GM21515 (cell line): ENCODE measurements at regions not wholly inside any gene's neighbourhood (a gene's known extent, or its start where the extent isn't known, plus 50 kb on each side); places are given as distances from the start of the nearest gene placed in this dataset.

Source experiments
- ATAC-seq: cut with Tn5 transposase; IDR thresholded peaks from one replicate; pipeline ENCODE4 v1.9.1; 2021; ENCODE audit not compliant: unreplicated experiment

DNA sequence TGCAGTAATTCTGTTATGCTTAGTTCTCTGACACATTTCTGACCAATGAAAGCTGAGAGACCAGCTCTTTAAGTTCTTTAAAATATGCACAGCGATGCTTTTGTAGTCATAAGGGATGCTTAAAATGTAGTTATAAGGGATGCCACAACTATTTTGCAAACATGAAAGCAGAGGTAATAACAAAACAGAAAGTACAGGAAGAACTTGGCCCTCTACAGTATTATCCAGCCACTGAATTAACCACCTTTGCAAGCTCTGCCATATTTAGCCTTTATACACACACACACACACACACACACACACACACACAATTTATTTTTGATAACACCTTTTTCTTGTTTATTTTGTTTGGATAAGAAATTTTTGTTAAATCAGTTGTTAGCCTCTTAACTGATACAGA lies 590.0 kb downstream of the FAT4 start:
- ATAC-seq: no peak

GRCh38 chr4:125911058-125911457 lies 596.3 kb downstream of the FAT4 start:
- ATAC-seq: no peak

DNA sequence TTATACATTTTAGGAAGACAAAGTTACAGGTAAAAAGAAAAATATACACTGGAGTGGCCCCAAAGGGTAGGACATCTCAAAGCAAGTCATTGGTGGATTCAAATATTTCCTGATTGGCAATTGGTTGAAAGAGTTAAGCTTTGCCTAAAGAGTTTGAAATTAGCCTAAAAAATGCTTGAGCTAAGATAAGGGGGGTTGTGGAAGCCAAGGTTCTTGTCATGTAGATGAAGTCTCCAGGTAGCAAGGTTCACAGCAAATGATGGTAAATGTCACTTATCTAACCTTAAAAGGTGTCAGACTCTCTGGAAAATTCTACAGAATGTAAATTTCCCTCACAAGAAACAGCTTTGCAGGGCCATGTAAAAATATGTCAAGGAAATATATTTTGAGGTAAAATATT lies 596.7 kb downstream of the FAT4 start:
- ATAC-seq: no peak

GRCh38 chr4:125917559-125917958 lies 602.8 kb downstream of the FAT4 start:
- no peak for ATAC-seq

DNA sequence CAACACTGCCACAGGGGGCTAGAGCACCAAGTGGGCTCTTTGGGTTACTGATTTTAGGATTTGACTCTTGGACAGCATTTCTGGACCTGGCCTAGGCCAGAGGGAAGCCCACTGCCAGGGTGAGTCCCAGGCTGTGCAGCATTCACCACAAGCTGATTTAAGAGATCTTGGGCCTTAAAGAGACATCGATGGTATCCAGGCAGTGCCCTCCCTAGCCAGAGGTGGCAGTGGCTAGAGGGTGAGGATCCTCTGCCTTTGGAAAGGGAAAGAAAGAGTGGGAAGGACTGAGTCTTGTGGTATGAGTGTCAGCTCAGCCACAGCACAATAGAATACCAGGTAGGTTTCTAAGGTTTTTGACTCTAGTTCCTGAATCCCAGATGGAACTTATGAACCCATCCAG lies 613.9 kb downstream of the FAT4 start:
- no peak for ATAC-seq

- no peak for ATAC-seq
Observed at GRCh38 chr4:125938541-125938940, 623.8 kb downstream of the FAT4 start.

- no peak for ATAC-seq
Observed at GRCh38 chr4:125940426-125940825, 625.7 kb downstream of the FAT4 start.

DNA sequence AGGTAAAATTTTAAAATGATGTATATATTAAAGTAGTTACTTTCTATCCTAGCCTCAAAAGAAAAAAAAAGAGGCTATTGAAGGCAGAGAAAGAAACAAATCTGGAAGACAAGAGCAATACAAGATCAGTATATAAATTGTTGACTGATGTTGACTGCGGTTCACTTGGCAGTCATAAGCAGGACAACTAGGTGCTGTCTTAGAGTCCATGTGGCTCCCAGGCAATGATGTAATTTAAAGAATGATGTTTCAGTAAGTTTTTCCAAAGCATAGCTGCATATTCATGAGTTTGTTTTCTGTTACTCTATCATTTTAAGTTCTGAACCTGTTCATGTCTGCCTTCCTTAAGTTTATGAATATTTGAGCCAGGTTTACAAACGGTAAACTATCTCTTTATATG lies 630.2 kb downstream of the FAT4 start:
- no peak for ATAC-seq

GRCh38 chr4:125948021-125948420 lies 633.3 kb downstream of the FAT4 start:
- no peak for ATAC-seq

DNA sequence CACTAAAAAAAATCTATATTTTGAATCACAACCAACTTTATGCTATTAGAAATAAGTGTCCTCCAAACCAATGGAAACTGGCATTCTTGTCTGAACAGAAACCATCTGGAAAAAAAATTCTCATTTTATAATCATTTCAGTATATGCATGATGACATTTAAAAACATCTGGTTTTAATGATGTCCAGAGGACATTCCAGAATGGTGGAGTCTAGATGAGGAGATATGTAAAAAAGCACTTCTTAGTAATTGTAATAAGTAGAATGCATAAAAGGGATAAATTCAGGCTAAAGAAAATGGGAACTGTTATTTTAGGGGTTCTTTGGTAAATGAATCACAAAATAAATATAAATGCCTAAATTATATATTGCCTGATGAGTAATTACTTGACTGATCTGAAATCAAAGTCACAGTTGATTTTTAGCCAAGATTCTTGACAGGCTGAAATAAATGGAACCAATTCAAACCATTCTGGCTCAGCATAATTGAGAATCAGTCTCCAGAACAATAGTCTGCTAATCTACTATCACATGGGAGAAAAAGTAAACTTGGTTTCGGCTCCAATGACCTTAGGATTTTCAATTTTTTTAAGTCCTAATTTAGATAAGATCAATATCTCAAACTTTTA lies 636.6 kb downstream of the FAT4 start:
- no peak for ATAC-seq

- ATAC-seq: no peak
Observed at GRCh38 chr4:125952631-125953030, 637.9 kb downstream of the FAT4 start.

- ATAC-seq: no peak
Observed at GRCh38 chr4:125956276-125956675, 641.5 kb downstream of the FAT4 start.

GRCh38 chr4:125958519-125958918 lies 643.8 kb downstream of the FAT4 start:
- ATAC-seq: no peak

DNA sequence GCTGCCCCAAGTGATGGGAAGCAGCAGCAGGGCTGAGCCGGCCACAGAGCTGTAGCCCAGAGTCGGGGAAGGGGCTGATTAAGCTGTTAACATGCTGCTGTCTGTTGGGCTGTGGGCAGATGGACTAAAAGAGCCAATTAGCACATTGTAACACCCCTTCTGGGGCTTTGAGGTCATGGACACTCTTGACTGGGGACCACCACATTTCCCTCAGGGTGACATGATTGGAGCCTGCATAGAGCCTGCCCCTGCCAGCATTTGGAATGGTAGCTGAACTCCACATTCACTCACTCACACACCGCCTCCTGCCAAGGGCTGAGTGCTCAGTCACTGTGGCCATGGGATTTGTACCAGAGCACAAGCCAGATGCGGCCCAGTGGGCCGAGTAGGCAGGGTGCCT lies 646.9 kb downstream of the FAT4 start:
- no peak for ATAC-seq

DNA sequence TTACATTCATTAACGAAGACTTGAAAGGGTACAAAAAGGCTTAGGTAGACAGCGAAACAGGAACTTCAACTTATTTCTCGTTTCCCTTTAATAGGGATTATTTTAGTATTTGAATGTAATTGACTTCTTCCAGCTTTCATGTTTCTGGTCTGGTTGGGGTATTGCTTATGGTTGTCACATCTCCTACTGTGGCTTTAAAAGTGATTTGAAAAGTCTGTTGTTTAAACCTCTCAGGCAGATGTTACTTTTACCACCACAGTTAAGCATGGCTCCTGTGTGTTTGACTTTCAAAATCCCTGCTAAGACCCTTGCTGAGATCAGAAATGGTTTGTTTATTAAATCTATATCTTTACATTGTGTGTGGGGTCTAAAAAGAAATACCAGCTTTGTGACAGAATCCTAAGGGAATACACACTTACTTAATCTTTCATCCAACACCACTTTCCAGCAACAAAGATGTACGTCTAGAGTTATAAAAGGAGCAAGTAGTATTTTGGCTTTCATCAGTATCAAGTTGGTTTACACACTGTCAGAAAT lies 661.2 kb downstream of the FAT4 start:
- no peak for ATAC-seq

- ATAC-seq: no peak
Observed at GRCh38 chr4:125979950-125980349, 665.2 kb downstream of the FAT4 start.

GRCh38 chr4:125983168-125983567 lies 668.4 kb downstream of the FAT4 start:
- no peak for ATAC-seq

DNA sequence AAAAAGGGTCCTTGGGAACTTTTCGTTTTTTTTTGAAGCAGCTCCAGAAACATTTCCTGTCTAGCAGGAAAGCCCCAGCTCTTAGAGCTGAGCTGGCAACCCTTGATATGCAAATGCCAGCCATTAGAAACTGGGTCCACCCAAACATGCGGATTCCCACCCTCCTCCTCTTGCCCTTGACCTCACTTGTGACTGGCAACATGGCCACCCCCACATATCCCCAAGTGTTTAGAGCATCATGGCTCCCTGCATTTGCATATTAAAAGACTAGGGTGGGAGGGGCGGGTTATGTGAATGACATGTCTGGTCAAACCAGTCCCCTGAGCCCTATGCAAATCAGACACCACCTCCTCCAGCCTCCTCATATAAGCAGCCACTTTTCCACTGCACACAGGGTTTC lies 671.1 kb downstream of the FAT4 start:
- no peak for ATAC-seq

- no peak for ATAC-seq
Observed at GRCh38 chr4:125986307-125986706, 671.6 kb downstream of the FAT4 start.

DNA sequence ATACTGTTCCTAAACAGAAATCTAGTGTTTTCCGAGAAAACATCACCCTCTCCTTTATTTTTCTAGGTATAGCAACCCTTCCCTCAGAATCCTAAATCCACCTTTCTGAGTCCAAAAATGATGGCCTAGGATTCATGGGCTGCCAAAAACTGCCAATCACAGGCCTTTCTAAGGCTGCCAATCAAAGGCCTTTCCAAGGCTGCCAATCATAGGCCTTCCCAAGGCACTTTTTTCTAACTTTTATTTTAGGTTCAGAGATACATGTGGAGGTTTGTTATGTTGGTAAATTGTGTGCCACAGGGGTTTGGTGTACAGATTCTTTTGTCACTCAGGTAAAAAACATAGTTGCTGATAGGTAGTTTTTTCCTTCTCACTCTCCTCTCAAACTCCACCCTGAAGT lies 673.7 kb downstream of the FAT4 start:
- no peak for ATAC-seq

DNA sequence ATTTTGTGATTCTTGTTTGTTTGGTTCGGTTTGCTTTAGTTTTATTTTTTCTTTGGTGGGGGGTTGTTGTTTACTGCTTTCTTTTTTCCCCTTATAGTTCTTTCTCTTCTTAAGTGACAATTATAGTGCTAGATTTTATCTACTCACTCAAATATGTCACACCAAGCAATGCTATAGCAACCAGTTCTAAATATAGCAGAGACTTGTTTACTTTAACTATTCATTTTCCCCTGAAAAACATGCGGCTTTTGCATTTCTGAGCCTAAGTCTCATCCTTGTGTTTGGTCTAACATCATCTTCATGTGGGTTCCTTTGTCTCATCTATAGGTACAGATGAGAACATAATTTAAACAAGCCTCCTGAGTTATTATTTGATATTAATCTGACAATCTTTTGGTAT lies 676.6 kb downstream of the FAT4 start:
- ATAC-seq: no peak

DNA sequence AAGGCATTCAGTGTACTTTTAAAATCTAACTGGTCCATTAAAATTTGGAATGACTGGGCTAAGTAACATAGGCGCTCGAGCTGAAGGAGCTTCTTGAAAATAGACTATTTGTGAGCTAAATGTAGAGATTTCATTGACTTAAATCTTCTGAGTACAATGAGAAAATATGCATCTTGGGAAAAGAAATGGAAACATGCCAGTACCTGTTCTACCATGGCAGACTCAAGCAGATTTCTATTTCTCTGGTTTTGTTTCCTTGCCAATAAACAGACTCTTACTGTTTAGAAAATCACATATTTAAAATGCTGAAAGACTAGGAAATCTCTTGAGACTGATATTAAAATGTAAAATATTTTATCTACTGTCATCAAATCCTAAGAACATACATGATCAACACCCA lies 678.1 kb downstream of the FAT4 start:
- ATAC-seq: no peak

DNA sequence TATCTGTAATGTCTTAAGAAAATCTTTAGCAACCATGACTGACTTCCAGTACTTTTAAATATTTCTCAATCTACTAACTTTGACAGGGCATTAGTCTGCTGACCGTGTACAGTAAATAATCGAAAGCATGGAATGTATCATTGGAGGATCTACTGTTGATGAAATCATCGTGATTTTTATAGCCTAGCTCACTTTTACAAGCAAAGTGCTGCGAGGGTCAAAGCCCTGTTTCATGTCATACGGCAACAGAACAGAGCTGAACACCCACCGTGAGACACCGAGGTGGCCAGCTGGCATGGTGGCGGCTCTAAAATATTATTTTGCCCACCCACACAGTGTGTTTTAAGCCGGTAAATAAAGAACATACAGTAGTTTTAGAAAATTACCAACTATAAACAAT lies 679.3 kb downstream of the FAT4 start:
- ATAC-seq: no peak
